ENCODE measurements at regions not wholly inside any gene's neighbourhood (a gene's known extent, or its start where the extent isn't known, plus 50 kb on each side); places are given as distances from the start of the nearest gene placed in this dataset.

DNA sequence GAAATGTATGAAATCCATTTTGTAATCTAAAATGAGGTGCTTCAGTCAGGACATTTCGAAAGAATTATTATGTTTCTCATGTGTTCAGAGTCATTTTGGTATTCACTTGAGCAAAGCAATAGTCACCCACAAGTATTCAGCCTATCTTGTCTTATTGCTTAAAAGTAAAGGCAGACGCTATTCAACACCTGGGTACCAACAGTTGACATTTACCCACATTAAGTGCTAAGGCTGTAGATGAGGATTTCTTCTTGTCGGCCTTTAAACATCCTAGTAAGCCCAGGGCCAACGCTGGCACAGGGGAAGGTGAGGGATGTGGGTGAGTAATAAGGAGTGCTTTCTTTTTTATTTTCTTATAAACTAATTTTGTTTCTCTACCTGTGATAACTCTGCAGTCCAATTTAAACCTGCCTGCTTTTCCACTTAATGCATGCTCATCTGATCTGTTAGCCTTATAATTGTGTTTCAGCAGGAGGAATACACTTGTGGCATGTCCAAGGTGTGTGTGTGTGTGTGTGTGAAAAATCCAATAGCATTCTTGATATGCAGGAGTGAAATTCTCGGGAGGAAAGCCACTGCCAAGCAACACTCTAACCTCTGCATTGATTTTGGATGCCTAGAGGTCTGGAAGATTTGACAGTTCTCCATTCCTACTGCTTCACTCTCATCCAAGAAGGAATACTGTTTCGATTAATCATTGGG is 252.0 kb downstream of the SOX4 start:
- TF ChIP-seq, protein P1, sequence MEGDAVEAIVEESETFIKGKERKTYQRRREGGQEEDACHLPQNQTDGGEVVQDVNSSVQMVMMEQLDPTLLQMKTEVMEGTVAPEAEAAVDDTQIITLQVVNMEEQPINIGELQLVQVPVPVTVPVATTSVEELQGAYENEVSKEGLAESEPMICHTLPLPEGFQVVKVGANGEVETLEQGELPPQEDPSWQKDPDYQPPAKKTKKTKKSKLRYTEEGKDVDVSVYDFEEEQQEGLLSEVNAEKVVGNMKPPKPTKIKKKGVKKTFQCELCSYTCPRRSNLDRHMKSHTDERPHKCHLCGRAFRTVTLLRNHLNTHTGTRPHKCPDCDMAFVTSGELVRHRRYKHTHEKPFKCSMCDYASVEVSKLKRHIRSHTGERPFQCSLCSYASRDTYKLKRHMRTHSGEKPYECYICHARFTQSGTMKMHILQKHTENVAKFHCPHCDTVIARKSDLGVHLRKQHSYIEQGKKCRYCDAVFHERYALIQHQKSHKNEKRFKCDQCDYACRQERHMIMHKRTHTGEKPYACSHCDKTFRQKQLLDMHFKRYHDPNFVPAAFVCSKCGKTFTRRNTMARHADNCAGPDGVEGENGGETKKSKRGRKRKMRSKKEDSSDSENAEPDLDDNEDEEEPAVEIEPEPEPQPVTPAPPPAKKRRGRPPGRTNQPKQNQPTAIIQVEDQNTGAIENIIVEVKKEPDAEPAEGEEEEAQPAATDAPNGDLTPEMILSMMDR (IDR thresholded peaks at IDR 0.05) = no peak
- TF ChIP-seq POLR2A (IDR thresholded peaks at IDR 0.05) = no peak

All from adrenal gland (tissue), 5 donors.